CD14-positive monocyte (primary cell): ENCODE measurements at regions not wholly inside any gene's neighbourhood (a gene's known extent, or its start where the extent isn't known, plus 50 kb on each side); places are given as distances from the start of the nearest gene placed in this dataset.

Source experiments
- DNase-seq, 3 donors: peaks; one replicate each; pipeline ENCODE4 v3.0.0-alpha.2; 2011 to 2022
- H2AFZ ChIP-seq: 2 replicates; pipeline ENCODE4 v1.6.0; 2012; ENCODE audit warnings: mild to moderate bottlenecking, low read depth, low read length, inconsistent platforms; ENCODE audit not compliant: insufficient read depth, poor library complexity, severe bottlenecking
- H3K27ac ChIP-seq, 2 donors: 1 replicate in 1 of 2; 2 replicates in 1 of 2; pipeline ENCODE4 v1.5.1; 2012 to 2013; ENCODE audit warnings: low read length in 2 of 2, control low read depth in 1 of 2, inconsistent platforms in 1 of 2, low read depth in 1 of 2, mild to moderate bottlenecking in 1 of 2
- H3K27me3 ChIP-seq, 2 donors: one replicate each; pipeline versions ENCODE4 v1.6.0 to v1.6.1; 2011 to 2013; ENCODE audit warnings: low read length in 2 of 2; ENCODE audit not compliant: control insufficient read depth in 2 of 2, insufficient read depth in 2 of 2
- H3K36me3 ChIP-seq, 2 donors: replicated peaks in 1 of 2; 1 replicate in 1 of 2; 2 replicates in 1 of 2; pipeline versions ENCODE4 v1.5.1 to v1.6.1; 2012 to 2013; ENCODE audit warnings: low read length in 2 of 2, control low read depth in 1 of 2, inconsistent platforms in 1 of 2, mild to moderate bottlenecking in 1 of 2; ENCODE audit not compliant: insufficient read depth in 2 of 2, control insufficient read depth in 1 of 2
- H3K4me1 ChIP-seq, 2 donors: 1 replicate in 1 of 2; 2 replicates in 1 of 2; pipeline versions ENCODE4 v1.5.1 to v1.6.1; 2012 to 2013; ENCODE audit warnings: low read length in 2 of 2, control low read depth in 1 of 2, inconsistent platforms in 1 of 2, mild to moderate bottlenecking in 1 of 2, moderate library complexity in 1 of 2; ENCODE audit not compliant: insufficient read depth in 2 of 2, control insufficient read depth in 1 of 2
- H3K4me2 ChIP-seq: replicated peaks from 2 replicates; pipeline ENCODE3; 2012; ENCODE audit warnings: low read length, moderate library complexity, mild to moderate bottlenecking; ENCODE audit not compliant: poor library complexity, severe bottlenecking; ENCODE audit errors: extremely low read depth
- H3K4me3 ChIP-seq, 3 experiments: fragments of 200-600 bp in 1 of 3; sonication (generic) in 1 of 3; replicated peaks in 1 of 3; 1 replicate in 2 of 3; 2 replicates in 1 of 3; pipeline ENCODE4 v1.5.1; 2011 to 2013; ENCODE audit warnings: low read length in 3 of 3, mild to moderate bottlenecking in 3 of 3, control low read depth in 2 of 3, low read depth in 2 of 3, inconsistent platforms in 1 of 3, moderate library complexity in 1 of 3
- H3K79me2 ChIP-seq: 2 replicates; pipeline ENCODE4 v1.6.0; 2012; ENCODE audit warnings: mild to moderate bottlenecking, control low read depth, inconsistent platforms, low read length, moderate library complexity; ENCODE audit not compliant: insufficient read depth
- H3K9ac ChIP-seq: 2 replicates; pipeline ENCODE4 v1.6.0; 2017; ENCODE audit warnings: low read length, mild to moderate bottlenecking; ENCODE audit not compliant: insufficient read depth, poor library complexity, severe bottlenecking
- H3K9me3 ChIP-seq, 2 donors: replicated peaks in 1 of 2; 1 replicate in 1 of 2; 2 replicates in 1 of 2; pipeline versions ENCODE4 v1.5.1 to v1.6.1; 2012 to 2013; ENCODE audit warnings: low read length in 2 of 2, control low read depth in 1 of 2; ENCODE audit not compliant: control insufficient read depth in 1 of 2, insufficient read depth in 1 of 2
- H4K20me1 ChIP-seq: 2 replicates; pipeline ENCODE4 v1.6.0; 2012; ENCODE audit warnings: mild to moderate bottlenecking, low read length, control low read depth, moderate library complexity; ENCODE audit not compliant: insufficient read depth
- H3K27ac Mint-ChIP-seq, 7 donors: one replicate each; pipeline ENCODE4 v1.8.0; 2020; ENCODE audit warnings: mild to moderate bottlenecking in 7 of 7, mixed read lengths in 7 of 7, moderate library complexity in 6 of 7, inconsistent platforms in 2 of 7
- H3K27me3 Mint-ChIP-seq, 3 donors: one replicate each; pipeline ENCODE4 v1.8.0; 2021 to 2022; ENCODE audit warnings: low read depth in 3 of 3, mild to moderate bottlenecking in 3 of 3, mixed read lengths in 3 of 3, moderate library complexity in 3 of 3, inconsistent platforms in 1 of 3
- H3K36me3 Mint-ChIP-seq, 2 donors: one replicate each; pipeline ENCODE4 v1.8.0; 2020; ENCODE audit warnings: mixed read lengths in 2 of 2, inconsistent platforms in 1 of 2, mild to moderate bottlenecking in 1 of 2
- H3K4me1 Mint-ChIP-seq: one replicate; pipeline ENCODE4 v1.8.0; 2020; ENCODE audit warnings: mild to moderate bottlenecking, mixed read lengths
- H3K4me3 Mint-ChIP-seq, 2 donors: one replicate each; pipeline ENCODE4 v1.8.0; 2020; ENCODE audit warnings: mild to moderate bottlenecking in 2 of 2, mixed read lengths in 2 of 2, moderate library complexity in 1 of 2
- H3K9me3 Mint-ChIP-seq, 7 donors: one replicate each; pipeline ENCODE4 v1.8.0; 2020 to 2022; ENCODE audit warnings: mixed read lengths in 7 of 7, mild to moderate bottlenecking in 6 of 7, moderate library complexity in 6 of 7, inconsistent platforms in 2 of 7
- WGBS: methylation state at CpG from one replicate; pipeline ENCODE4 v1.1.5; 2013; ENCODE audit warnings: missing lambda C conversion rate; ENCODE audit not compliant: insufficient coverage; 5-methylcytosine and 5-hydroxymethylcytosine counted together
- intact Hi-C, 2 donors: fragments of 100-400 bp; cut with micrococcal nuclease; formaldehyde crosslinking; loops; one replicate each; pipeline versions ENCODE4 v1.15.0 to v1.15.1; 2023
- TF ChIP-seq, protein P1 (sequence below): fragments of 200-600 bp; IDR thresholded peaks from one replicate; pipeline ENCODE4 v1.8.0; 2022; ENCODE audit warnings: antibody characterized with exemption, mild to moderate bottlenecking

DNA sequence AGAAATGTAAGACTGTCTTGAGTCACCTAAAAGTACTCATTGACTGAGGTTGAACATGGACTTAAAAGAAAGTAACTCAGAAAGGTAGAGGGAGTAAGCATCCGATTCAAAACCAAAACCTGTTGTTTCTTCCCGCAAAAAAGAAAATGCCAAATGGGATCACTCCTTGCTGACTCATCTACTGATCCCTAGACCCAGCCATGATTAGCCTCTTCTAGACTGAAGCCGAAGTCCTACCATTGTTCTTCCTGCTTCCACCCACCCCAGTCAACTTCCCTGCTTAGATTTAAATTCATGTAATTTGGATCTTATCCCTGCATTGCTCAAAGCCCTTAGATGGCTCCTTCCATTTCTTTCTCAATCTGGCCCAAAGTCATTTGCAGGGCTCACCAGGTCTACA is 760.5 kb upstream of the SOX9 start:
- H3K36me3 ChIP-seq, result no peaks in the 10 kb centered on the region
- TF ChIP-seq, protein P1, sequence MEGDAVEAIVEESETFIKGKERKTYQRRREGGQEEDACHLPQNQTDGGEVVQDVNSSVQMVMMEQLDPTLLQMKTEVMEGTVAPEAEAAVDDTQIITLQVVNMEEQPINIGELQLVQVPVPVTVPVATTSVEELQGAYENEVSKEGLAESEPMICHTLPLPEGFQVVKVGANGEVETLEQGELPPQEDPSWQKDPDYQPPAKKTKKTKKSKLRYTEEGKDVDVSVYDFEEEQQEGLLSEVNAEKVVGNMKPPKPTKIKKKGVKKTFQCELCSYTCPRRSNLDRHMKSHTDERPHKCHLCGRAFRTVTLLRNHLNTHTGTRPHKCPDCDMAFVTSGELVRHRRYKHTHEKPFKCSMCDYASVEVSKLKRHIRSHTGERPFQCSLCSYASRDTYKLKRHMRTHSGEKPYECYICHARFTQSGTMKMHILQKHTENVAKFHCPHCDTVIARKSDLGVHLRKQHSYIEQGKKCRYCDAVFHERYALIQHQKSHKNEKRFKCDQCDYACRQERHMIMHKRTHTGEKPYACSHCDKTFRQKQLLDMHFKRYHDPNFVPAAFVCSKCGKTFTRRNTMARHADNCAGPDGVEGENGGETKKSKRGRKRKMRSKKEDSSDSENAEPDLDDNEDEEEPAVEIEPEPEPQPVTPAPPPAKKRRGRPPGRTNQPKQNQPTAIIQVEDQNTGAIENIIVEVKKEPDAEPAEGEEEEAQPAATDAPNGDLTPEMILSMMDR, result no peak
- H2AFZ ChIP-seq, result no peak overlapping the region
- H3K4me2 ChIP-seq, result no peak overlapping the region
- Mint-ChIP-seq H3K27ac (no peak overlapping the region), H3K4me1 (no peaks in the 10 kb centered on the region), H3K36me3 (no peaks in the 10 kb centered on the region), H3K4me3 (no peak overlapping the region), H3K9me3 (peaks cover 8 to 32% (median 15%) of the 10 kb centered on the region in 7 donors), H3K27me3 (no peaks in the 10 kb centered on the region)
- H3K9ac ChIP-seq, result no peak overlapping the region
- intact Hi-C loops, result no loop called here
- no peak for DNase-seq
- H4K20me1 ChIP-seq, result no peaks in the 10 kb centered on the region
- no peak overlapping the region for H3K4me3 ChIP-seq
- H3K27ac ChIP-seq, result no peak overlapping the region
- H3K79me2 ChIP-seq, result no peaks in the 10 kb centered on the region
- H3K27me3 ChIP-seq, result no peaks in the 10 kb centered on the region
- peaks cover 16 to 18% of the 10 kb centered on the region in 2 donors for H3K9me3 ChIP-seq
- H3K4me1 ChIP-seq, result no peaks in the 10 kb centered on the region
- 95% methylated on average over 2 of the region's 3 CpGs for WGBS

DNA sequence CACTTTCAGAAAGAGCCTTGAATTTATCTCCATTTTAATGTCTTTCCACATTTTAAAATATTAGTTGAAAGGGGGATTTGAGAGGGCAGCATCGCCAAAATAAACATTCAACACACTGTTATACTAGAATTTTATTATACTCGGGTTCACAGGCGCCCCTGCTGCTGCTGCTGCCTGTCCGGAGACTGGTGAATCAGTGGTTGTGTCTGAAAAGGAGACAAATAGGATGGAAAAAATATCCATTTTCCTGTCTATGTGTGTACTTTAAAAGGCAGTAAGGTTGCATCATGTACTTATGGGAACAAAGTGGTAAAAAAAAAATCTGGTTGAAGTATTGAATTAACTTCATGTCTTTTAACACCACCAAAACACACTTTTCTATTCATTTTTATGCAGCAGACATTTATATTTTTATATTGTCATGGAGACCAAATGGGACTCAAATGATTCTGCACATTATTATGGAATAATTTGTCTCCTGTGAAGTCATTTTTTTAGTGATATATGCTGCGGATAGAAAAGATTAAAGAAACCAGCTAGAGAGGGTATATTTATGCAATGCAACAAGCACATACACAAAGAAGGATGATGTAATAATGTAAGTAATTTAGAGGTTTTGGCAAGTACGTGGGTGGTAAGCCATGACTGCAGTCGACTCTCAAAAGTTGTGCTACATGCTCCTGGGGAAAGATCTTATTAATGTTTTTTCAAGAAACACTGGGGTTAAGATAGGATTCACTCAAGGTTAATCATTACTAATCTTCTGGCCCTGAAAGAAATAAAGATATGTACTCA is 759.0 kb upstream of the SOX9 start:
- WGBS, result 80% methylated on average over 1 of the region's 7 CpGs
- H2AFZ ChIP-seq, result no peak overlapping the region
- no peak overlapping the region for H3K9ac ChIP-seq
- H4K20me1 ChIP-seq, result no peaks in the 10 kb centered on the region
- H3K9me3 ChIP-seq, result peaks cover 17 to 21% of the 10 kb centered on the region in 2 donors
- H3K27ac Mint-ChIP-seq, result no peak overlapping the region
- H3K79me2 ChIP-seq, result no peaks in the 10 kb centered on the region
- intact Hi-C loops, result no loop called here
- no peak overlapping the region for H3K4me3 ChIP-seq
- no peak overlapping the region for H3K4me3 Mint-ChIP-seq
- H3K27me3 ChIP-seq, result no peaks in the 10 kb centered on the region
- H3K4me1 Mint-ChIP-seq, result no peaks in the 10 kb centered on the region
- peaks cover 12 to 37% (median 19%) of the 10 kb centered on the region in 7 donors for H3K9me3 Mint-ChIP-seq
- no peaks in the 10 kb centered on the region for H3K36me3 ChIP-seq
- H3K27me3 Mint-ChIP-seq, result no peaks in the 10 kb centered on the region
- TF ChIP-seq, protein P1, result no peak
- H3K27ac ChIP-seq, result no peak overlapping the region
- H3K36me3 Mint-ChIP-seq, result no peaks in the 10 kb centered on the region
- no peak for DNase-seq
- no peak overlapping the region for H3K4me2 ChIP-seq
- H3K4me1 ChIP-seq, result no peaks in the 10 kb centered on the region
